Renal pelvis (tissue), 1 donor: ENCODE measurements at regions not wholly inside any gene's neighbourhood (a gene's known extent, or its start where the extent isn't known, plus 50 kb on each side); places are given as distances from the start of the nearest gene placed in this dataset.

ENCODE experiments used
- DNase-seq: peaks from one replicate; pipeline ENCODE4 v3.0.0-alpha.2; 2013

- no peak for DNase-seq
Measured at GRCh38 chr6:40268166-40268565, 319.0 kb downstream of the LRFN2 start.

- no peak for DNase-seq
Measured at GRCh38 chr6:40265615-40266014, 321.5 kb downstream of the LRFN2 start.

- no peak for DNase-seq
Measured at GRCh38 chr6:40263970-40264369, 323.2 kb downstream of the LRFN2 start.

- no peak for DNase-seq
Measured at GRCh38 chr6:40262363-40262762, 324.8 kb downstream of the LRFN2 start.

GRCh38 chr6:40258531-40258930 lies 324.3 kb upstream of the MOCS1 start:
- no peak for DNase-seq

GRCh38 chr6:40256831-40257230 lies 322.6 kb upstream of the MOCS1 start:
- no peak for DNase-seq

- DNase-seq = no peak
Measured at GRCh38 chr6:40256224-40256623, 322.0 kb upstream of the MOCS1 start.

GRCh38 chr6:40253420-40253819 lies 319.2 kb upstream of the MOCS1 start:
- DNase-seq = no peak

GRCh38 chr6:40252531-40253258 lies 318.4 kb upstream of the MOCS1 start:
- no peak for DNase-seq

GRCh38 chr6:40251637-40252300 lies 317.5 kb upstream of the MOCS1 start:
- DNase-seq = peak; percentile 26

- DNase-seq = no peak
Measured at GRCh38 chr6:40249935-40250334, 315.7 kb upstream of the MOCS1 start.

GRCh38 chr6:40247516-40248115 lies 313.4 kb upstream of the MOCS1 start:
- no peak for DNase-seq

- DNase-seq = no peak
Measured at GRCh38 chr6:40244699-40245098, 310.4 kb upstream of the MOCS1 start.

GRCh38 chr6:40232698-40233097 lies 298.4 kb upstream of the MOCS1 start:
- DNase-seq = no peak

GRCh38 chr6:40227735-40228134 lies 293.5 kb upstream of the MOCS1 start:
- no peak for DNase-seq

GRCh38 chr6:40222354-40222753 lies 288.1 kb upstream of the MOCS1 start:
- DNase-seq = no peak

GRCh38 chr6:40219799-40220198 lies 285.5 kb upstream of the MOCS1 start:
- no peak for DNase-seq

- no peak for DNase-seq
Measured at GRCh38 chr6:40210628-40211056, 276.4 kb upstream of the MOCS1 start.

- no peak for DNase-seq
Measured at GRCh38 chr6:40205801-40206200, 271.5 kb upstream of the MOCS1 start.

- DNase-seq = no peak
Measured at GRCh38 chr6:40205004-40205403, 270.7 kb upstream of the MOCS1 start.

- DNase-seq = no peak
Measured at GRCh38 chr6:40197371-40197770, 263.1 kb upstream of the MOCS1 start.

GRCh38 chr6:40196135-40196518 lies 261.9 kb upstream of the MOCS1 start:
- DNase-seq = no peak

- no peak for DNase-seq
Measured at GRCh38 chr6:40195428-40196134, 261.3 kb upstream of the MOCS1 start.
